GM21447 (cell line): ENCODE measurements at regions not wholly inside any gene's neighbourhood (a gene's known extent, or its start where the extent isn't known, plus 50 kb on each side); places are given as distances from the start of the nearest gene placed in this dataset.

Experiments used
- ATAC-seq: cut with Tn5 transposase; IDR thresholded peaks from one replicate; pipeline ENCODE4 v1.9.1; 2021; ENCODE audit not compliant: unreplicated experiment

GRCh38 chr6:141261016-141261671 is 871.6 kb upstream of the GJE1 start:
- ATAC-seq: no peak

GRCh38 chr6:141260627-141261015 is 872.1 kb upstream of the GJE1 start:
- ATAC-seq: no peak

- no peak for ATAC-seq
These were observed 872.9 kb upstream of the GJE1 start for GRCh38 chr6:141259807-141260206.

GRCh38 chr6:141259091-141259490 is 873.6 kb upstream of the GJE1 start:
- ATAC-seq: no peak

GRCh38 chr6:141258516-141258915 is 874.2 kb upstream of the GJE1 start:
- ATAC-seq: no peak

- ATAC-seq: no peak
These were observed 878.4 kb upstream of the GJE1 start for GRCh38 chr6:141254336-141254735.

- ATAC-seq: no peak
These were observed 879.7 kb upstream of the GJE1 start for GRCh38 chr6:141252828-141253608.

DNA sequence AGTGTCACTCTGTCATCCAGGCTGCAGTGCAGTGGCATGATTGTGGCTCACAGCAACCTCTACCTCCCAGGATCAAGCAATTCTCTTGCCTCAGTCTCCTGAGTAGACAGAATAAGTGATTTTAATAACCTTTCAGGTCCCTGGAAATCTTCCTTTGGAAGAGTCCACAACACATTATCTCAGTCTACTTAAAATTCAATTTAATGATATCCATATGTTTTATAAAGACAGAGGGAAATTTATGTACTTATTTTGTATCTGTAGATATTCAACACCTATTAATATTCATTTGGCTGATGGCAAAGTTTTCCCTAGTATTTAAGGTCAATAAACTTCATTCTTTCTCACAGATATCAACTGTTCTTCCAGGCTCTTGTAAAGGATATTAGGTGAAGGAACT is 881.4 kb upstream of the GJE1 start:
- ATAC-seq: no peak

DNA sequence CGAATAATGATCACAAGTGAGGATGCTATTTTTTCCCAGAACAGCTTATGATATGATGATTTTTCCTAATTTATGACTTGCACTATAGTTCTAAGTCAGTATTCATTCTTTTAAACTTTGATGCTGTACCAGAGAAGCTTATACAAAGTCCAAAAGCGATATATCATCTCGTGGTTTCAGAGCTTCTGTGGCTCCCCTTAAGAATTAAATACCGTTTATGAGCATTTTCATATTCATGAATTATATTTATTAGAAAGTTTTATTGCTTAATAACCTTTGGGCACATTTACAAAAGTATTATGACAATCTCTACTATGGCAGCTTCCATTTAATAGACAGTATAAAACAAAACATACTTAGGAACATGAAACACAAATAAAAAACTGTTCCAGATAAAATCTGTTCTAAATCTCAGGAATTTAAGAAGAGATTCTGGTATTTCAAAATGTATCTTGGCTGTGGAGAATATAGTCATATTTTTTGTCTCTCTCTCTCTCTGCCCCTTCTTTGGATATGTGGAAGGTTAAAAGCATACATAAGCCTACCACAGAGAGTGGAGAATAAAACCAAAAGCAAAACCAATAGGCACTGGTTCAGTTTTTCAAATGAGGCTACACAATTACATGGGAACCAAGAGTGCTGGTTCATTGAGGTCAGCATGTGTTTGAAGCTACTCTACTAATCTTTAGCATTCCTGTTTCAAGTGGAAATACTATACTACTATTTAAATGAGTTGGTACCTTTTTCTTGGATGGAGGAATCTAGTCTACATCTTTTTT is 884.5 kb upstream of the GJE1 start:
- ATAC-seq: peak; percentile 73

DNA sequence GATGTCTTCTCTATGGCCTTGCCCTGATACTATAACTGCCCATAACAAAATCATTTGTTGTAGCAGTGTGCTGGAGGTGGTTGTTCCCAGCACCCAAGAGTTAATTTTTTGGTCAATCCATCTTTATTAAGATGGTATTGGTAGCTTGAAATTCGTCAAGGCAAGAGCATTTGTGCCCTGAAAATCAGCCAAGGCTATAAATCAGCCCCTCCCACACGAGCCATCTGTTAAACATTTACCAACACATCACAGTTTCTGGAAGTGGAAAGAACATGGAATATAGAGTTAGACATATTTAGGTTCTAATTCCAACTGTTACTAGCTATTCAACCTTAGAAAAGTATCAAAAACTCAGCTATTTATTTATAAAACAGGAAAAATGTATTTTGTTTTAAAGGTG is 888.4 kb upstream of the GJE1 start:
- no peak for ATAC-seq

- ATAC-seq: no peak
These were observed 889.8 kb upstream of the GJE1 start for GRCh38 chr6:141242957-141243356.

DNA sequence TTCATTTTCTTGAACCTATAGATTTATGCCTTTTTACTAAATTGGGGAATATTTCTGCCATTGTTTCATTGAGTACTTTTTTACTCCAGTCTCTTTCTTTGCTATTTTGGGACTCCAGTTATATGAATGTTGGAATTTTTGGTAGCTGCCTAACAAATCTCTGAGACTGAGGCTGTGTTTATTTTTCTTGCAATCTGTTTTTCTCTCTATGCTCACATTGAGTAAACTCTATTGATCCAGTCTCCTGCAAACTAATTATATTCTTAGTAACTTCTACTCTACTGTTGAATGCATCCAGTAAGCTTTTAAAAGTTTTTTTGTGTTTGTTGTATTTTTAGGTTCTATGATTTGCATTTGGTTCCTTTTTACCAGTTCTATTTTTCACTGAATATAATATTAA is 903.4 kb upstream of the GJE1 start:
- ATAC-seq: no peak

- no peak for ATAC-seq
These were observed 914.1 kb upstream of the GJE1 start for GRCh38 chr6:141218583-141218982.

DNA sequence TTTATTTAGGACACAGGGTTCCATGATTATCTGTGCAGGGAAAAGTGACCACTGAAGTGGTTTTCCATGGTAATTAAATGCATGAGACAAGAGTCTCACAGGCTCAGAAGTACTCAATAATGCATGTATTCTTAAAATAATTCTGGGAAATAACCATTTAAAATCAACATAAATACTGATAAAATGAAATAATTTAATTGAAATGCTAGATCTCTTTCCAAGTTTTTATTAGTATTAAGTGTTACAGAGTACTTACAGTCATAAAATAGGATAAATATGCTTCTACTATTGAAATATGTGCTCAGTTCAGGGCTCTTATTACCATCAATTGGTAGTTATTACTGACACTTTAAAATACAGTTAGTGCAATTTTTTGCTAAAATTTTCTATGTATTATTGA is 916.0 kb upstream of the GJE1 start:
- no peak for ATAC-seq

GRCh38 chr6:141212296-141212695 is 920.4 kb upstream of the GJE1 start:
- ATAC-seq: no peak

- no peak for ATAC-seq
These were observed 920.9 kb upstream of the GJE1 start for GRCh38 chr6:141211845-141212244.

GRCh38 chr6:141210901-141211300 is 921.8 kb upstream of the GJE1 start:
- ATAC-seq: no peak

DNA sequence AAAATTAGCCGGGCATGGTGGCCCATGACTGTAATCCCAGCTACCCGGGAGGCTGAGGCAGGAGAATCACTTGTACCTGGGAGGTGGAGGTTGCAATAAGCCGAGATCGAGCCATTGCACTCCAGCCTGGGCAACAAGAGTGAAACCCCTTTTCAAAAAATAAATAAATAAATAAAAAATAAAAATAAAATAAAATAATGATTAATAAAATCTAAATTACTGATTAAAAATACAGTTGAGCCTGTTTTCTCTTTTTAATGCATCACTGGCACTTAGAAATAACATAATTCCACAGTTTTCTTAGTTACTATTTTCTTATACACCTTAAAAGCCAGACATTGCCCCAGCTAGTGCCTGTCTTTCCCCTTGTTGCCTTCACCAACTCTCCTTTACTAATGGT is 922.8 kb upstream of the GJE1 start:
- no peak for ATAC-seq

GRCh38 chr6:141208101-141208500 is 924.6 kb upstream of the GJE1 start:
- no peak for ATAC-seq

- no peak for ATAC-seq
These were observed 928.7 kb upstream of the GJE1 start for GRCh38 chr6:141203902-141204575.

GRCh38 chr6:141202626-141203025 is 930.1 kb upstream of the GJE1 start:
- ATAC-seq: no peak
